ENCODE measurements at regions not wholly inside any gene's neighbourhood (a gene's known extent, or its start where the extent isn't known, plus 50 kb on each side); places are given as distances from the start of the nearest gene placed in this dataset.

- TF ChIP-seq, protein P1, sequence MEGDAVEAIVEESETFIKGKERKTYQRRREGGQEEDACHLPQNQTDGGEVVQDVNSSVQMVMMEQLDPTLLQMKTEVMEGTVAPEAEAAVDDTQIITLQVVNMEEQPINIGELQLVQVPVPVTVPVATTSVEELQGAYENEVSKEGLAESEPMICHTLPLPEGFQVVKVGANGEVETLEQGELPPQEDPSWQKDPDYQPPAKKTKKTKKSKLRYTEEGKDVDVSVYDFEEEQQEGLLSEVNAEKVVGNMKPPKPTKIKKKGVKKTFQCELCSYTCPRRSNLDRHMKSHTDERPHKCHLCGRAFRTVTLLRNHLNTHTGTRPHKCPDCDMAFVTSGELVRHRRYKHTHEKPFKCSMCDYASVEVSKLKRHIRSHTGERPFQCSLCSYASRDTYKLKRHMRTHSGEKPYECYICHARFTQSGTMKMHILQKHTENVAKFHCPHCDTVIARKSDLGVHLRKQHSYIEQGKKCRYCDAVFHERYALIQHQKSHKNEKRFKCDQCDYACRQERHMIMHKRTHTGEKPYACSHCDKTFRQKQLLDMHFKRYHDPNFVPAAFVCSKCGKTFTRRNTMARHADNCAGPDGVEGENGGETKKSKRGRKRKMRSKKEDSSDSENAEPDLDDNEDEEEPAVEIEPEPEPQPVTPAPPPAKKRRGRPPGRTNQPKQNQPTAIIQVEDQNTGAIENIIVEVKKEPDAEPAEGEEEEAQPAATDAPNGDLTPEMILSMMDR (IDR thresholded peaks at IDR 0.05; ENCODE audit: control extremely low read depth, extremely low read depth, low read depth, missing control alignments): no peak
- no peak for DNase-seq (ENCODE audit: extremely low spot score)
- ChIA-PET POLR2A (no interaction called here), CTCF (interaction anchor here (1.2 to 2.0 kb wide), 5 partner anchors 10 to 202 kb away, joined by 3 to 7 read pairs (median 4); partner anchors contain the start of gene RRBP1)
Observed at GRCh38 chr20:17884307-17885003, 84.1 kb downstream of the SNX5 start.

DNA sequence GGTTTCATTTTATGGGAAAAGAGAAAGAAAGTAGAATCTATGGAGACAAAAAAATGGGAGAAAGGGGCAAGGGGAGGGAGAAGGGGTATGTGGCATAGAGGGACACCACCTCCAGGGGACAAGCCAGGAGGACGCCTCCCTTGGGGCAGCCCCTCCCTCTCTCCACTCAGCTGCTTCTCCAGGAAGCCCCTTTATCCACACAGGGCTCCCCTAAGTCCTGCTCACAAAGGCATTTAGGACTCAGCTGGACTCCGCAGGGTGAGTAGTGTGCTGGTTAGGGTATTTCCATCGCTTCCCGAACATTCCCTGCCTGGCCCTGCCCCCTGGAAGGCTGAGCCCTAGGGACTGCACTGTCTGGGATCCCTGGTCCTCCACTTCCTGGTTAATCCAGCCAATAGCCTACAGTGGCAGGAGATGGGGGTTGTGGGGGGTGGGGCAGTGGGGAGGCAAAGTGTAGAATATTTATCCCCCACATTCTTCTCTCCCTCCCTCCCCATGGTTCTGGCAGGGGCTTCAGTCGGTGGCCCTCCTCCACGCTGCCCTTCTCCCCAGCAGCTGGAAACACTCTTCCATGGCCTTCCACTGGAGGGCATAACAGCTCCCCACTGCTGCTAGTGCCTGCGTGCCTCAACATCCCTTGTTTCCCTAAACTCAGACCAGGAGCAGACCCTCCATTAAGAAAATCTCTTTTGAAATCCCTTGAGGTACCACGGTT is 84.8 kb downstream of the SNX5 start:
- TF ChIP-seq, protein P1 (IDR thresholded peaks at IDR 0.05; ENCODE audit: control extremely low read depth, extremely low read depth, low read depth, missing control alignments): no peak
- DNase-seq (ENCODE audit: extremely low spot score): no peak
- ChIA-PET POLR2A (no interaction called here), CTCF (interaction anchor here (1.5 kb wide), 1 partner anchor 201 kb away, joined by 3 read pairs; the partner anchor contains the start of gene RRBP1)

GRCh38 chr20:17882834-17883591 is 85.6 kb downstream of the SNX5 start:
- CTCF ChIA-PET: interaction anchor here (1.5 kb wide), 1 partner anchor 201 kb away, joined by 3 read pairs; the partner anchor contains the start of gene RRBP1
- no peak for DNase-seq (ENCODE audit: extremely low spot score)
- TF ChIP-seq, protein P1 (IDR thresholded peaks at IDR 0.05; ENCODE audit: control extremely low read depth, extremely low read depth, low read depth, missing control alignments): no peak
- POLR2A ChIA-PET: no interaction called here

- TF ChIP-seq, protein P1 (IDR thresholded peaks at IDR 0.05; ENCODE audit: control extremely low read depth, extremely low read depth, low read depth, missing control alignments): no peak
- DNase-seq (ENCODE audit: extremely low spot score): no peak
- ChIA-PET CTCF (interaction anchor here (1.0 to 1.8 kb wide), 2 partner anchors 16 to 23 kb away, joined by 3 to 7 read pairs; no protein-coding TSS in a partner anchor), POLR2A (no interaction called here)
Observed at GRCh38 chr20:17882065-17882833, 86.3 kb downstream of the SNX5 start.

- ChIA-PET POLR2A (no interaction called here), CTCF (interaction anchor here (1.0 to 1.8 kb wide), 2 partner anchors 16 to 22 kb away, joined by 3 to 7 read pairs; no protein-coding TSS in a partner anchor)
- DNase-seq (ENCODE audit: extremely low spot score): no peak
- TF ChIP-seq, protein P1 (IDR thresholded peaks at IDR 0.05; ENCODE audit: control extremely low read depth, extremely low read depth, low read depth, missing control alignments): no peak
Observed at GRCh38 chr20:17881741-17882064, 86.9 kb downstream of the SNX5 start.

Measured in GM10248 (cell line).